Transverse colon (tissue), 4 donors: ENCODE measurements at regions not wholly inside any gene's neighbourhood (a gene's known extent, or its start where the extent isn't known, plus 50 kb on each side); places are given as distances from the start of the nearest gene placed in this dataset.

Experiments used
- DNase-seq: peaks from one replicate; pipeline ENCODE4 v3.0.0-alpha.2; 2019
- H3K27ac ChIP-seq, 4 donors: fragments of 200-600 bp; sonication (generic); 2 replicates each; pipeline ENCODE4 v1.5.1; 2016 to 2018; ENCODE audit warnings: inconsistent platforms in 4 of 4
- H3K27me3 ChIP-seq: fragments of 200-600 bp; sonication (generic); 2 replicates; pipeline ENCODE4 v1.5.1; 2017; ENCODE audit warnings: inconsistent platforms
- H3K36me3 ChIP-seq, 4 donors: fragments of 200-600 bp; sonication (generic); 2 replicates each; pipeline ENCODE4 v1.5.1; 2017 to 2019; ENCODE audit warnings: inconsistent platforms in 4 of 4
- H3K4me1 ChIP-seq, 4 donors: fragments of 200-600 bp; sonication (generic); 2 replicates each; pipeline ENCODE4 v1.5.1; 2017 to 2020; ENCODE audit warnings: inconsistent platforms in 4 of 4
- H3K4me3 ChIP-seq, 4 donors: fragments of 200-600 bp; sonication (generic); 1 replicate in 1 of 4; 2 replicates in 3 of 4; pipeline versions ENCODE4 v1.5.1 to v1.6.1; 2017 to 2019; ENCODE audit warnings: inconsistent platforms in 4 of 4
- H3K9me3 ChIP-seq, 2 donors: fragments of 200-600 bp; sonication (generic); 2 replicates each; pipeline ENCODE4 v1.5.1; 2017 to 2019; ENCODE audit warnings: inconsistent platforms in 2 of 2
- EP300 ChIP-seq: sonication (generic); formaldehyde crosslinking; IDR thresholded peaks from one replicate; pipeline ENCODE4 v1.6.1; 2017; ENCODE audit warnings: antibody characterized with exemption, low read depth
- POLR2A ChIP-seq: fragments of 450-650 bp; IDR thresholded peaks from one replicate; pipeline ENCODE4 v1.6.1; 2016; ENCODE audit warnings: antibody characterized with exemption, mild to moderate bottlenecking, moderate library complexity
- POLR2AphosphoS5 ChIP-seq, 3 donors: sonication (generic); formaldehyde crosslinking; IDR thresholded peaks; one replicate each; pipeline ENCODE4 v1.6.1; 2016; ENCODE audit warnings: antibody characterized with exemption in 3 of 3
- WGBS, 2 donors: methylation state at CpG; one replicate each; pipeline ENCODE4 v1.1.5; 2018; ENCODE audit warnings: low coverage in 1 of 2; 5-methylcytosine and 5-hydroxymethylcytosine counted together
- in situ Hi-C, 4 donors: fragments of 200-750 bp; cut with MboI; loops; one replicate each; pipeline versions ENCODE4 v1.15.0 to v1.15.1; 2017; ENCODE audit warnings: low sequenced_read_pairs in 3 of 4, low pct_ligation_motif_present in 1 of 4, low pct_unique_long_range_greater_than_20kb in 1 of 4
- intact Hi-C: fragments of 100-400 bp; cut with DNase I; formaldehyde crosslinking; loops from one replicate; pipeline ENCODE4 v1.15.1; 2023; ENCODE audit warnings: low total_unique reads
- TF ChIP-seq, protein P1 (sequence below), 5 experiments: fragments of 200-600 bp in 3 of 5; fragments of 450-650 bp in 2 of 5; sonication (generic) in 3 of 5; IDR thresholded peaks; 1 replicate in 2 of 5; 2 replicates in 3 of 5; pipeline ENCODE4 v1.5.1; 2016 to 2017; ENCODE audit warnings: antibody characterized with exemption in 5 of 5, inconsistent platforms in 3 of 5, mild to moderate bottlenecking in 2 of 5, moderate library complexity in 1 of 5

DNA sequence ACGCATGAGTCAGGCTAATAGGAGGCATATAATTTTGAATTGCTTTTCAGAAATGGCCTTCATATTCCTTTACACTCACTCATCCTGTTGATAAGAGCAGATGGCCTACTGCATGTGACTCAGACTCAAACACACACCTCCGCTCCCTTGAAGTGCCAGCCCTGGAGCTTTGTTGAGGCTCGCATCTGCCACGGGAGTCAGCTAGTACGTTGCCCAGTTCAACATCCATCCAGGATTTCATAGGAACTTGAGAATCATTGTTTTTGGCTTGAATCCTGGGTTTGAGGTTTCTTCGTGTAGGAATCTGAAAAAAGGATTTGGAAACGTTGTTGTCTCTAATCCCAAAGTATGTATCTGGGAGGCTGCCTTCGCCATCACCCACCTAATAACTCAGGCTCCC is 87.4 kb upstream of the JAG1 start:
- H3K27me3 ChIP-seq, result no peaks in the 10 kb centered on the region
- TF ChIP-seq POLR2AphosphoS5 (IDR thresholded peaks at IDR 0.05), result no peak
- WGBS, 2 donors, result 77 to 85% methylated on average over 8 of the region's 8 CpGs

DNA sequence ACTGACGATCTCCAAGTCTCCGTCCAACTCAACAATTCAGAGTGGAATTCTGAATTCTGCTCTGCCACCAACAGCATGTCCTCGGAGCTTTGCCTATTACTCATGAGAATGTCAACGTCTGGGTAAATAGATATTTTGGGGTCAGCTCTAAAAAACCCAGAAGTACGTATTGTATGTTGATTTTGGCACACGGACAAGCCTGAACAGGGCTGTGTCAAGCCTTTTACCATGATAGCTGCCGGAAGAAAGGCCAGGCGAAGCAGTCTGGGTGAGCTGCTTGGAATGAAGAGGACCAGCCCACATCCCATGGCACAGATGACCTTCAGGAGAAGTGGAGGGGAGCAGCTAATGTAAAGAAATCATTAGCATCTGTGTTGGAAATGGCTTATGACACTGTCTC is 88.0 kb upstream of the JAG1 start:
- in situ Hi-C loops, result no loop called here
- Histone ChIP-seq H3K4me1 (no peaks in the 10 kb centered on the region), H3K27me3 (no peaks in the 10 kb centered on the region), H3K9me3 (no peaks in the 10 kb centered on the region), H3K4me3 (no peak overlapping the region), H3K27ac (no peak overlapping the region), H3K36me3 (no peaks in the 10 kb centered on the region)
- TF ChIP-seq POLR2AphosphoS5 (IDR thresholded peaks at IDR 0.05) (no peak), EP300 (no peak), POLR2A (no peak)
- TF ChIP-seq, protein P1, sequence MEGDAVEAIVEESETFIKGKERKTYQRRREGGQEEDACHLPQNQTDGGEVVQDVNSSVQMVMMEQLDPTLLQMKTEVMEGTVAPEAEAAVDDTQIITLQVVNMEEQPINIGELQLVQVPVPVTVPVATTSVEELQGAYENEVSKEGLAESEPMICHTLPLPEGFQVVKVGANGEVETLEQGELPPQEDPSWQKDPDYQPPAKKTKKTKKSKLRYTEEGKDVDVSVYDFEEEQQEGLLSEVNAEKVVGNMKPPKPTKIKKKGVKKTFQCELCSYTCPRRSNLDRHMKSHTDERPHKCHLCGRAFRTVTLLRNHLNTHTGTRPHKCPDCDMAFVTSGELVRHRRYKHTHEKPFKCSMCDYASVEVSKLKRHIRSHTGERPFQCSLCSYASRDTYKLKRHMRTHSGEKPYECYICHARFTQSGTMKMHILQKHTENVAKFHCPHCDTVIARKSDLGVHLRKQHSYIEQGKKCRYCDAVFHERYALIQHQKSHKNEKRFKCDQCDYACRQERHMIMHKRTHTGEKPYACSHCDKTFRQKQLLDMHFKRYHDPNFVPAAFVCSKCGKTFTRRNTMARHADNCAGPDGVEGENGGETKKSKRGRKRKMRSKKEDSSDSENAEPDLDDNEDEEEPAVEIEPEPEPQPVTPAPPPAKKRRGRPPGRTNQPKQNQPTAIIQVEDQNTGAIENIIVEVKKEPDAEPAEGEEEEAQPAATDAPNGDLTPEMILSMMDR (IDR thresholded peaks at IDR 0.05), result no peak
- intact Hi-C loops, result loop anchor here (10.0 kb wide), 1 partner anchor 143 kb away; no protein-coding TSS in a partner anchor
- no peak for DNase-seq
- WGBS, 2 donors, result 80 to 86% methylated on average over 1 to 8 of the region's 8 CpGs

More for the DNA sequence above, 87.4 kb upstream of the JAG1 start:
- Histone ChIP-seq H3K4me1 (no peaks in the 10 kb centered on the region), H3K36me3 (no peaks in the 10 kb centered on the region), H3K9me3 (no peaks in the 10 kb centered on the region), H3K27ac (no peak overlapping the region), H3K4me3 (no peak overlapping the region)
- no peak for DNase-seq
- in situ Hi-C loops, result no loop called here
- intact Hi-C loops, result loop anchor here (10.0 kb wide), 1 partner anchor 144 kb away; no protein-coding TSS in a partner anchor

DNA sequence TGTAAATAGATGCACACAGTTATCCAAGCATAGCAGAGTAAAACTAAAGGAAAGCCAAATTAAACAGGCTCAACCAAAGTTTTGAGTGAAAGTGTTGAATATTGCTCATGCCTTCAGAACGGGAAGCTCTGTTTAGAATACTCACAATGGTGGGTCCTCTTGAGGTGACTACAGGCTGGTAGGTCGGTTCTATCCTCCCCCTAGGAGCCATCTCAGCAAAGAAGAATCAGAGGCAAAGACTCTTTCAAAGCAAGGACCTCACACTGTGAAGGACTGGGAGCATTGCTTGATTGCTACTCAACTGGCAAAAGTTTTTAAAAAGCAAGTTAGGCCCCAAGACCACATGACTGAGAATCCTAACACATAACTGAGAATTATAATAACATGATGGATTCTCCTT is 88.4 kb upstream of the JAG1 start:
- WGBS, 2 donors, result 56 to 72% methylated on average over 2 of the region's 2 CpGs

DNA sequence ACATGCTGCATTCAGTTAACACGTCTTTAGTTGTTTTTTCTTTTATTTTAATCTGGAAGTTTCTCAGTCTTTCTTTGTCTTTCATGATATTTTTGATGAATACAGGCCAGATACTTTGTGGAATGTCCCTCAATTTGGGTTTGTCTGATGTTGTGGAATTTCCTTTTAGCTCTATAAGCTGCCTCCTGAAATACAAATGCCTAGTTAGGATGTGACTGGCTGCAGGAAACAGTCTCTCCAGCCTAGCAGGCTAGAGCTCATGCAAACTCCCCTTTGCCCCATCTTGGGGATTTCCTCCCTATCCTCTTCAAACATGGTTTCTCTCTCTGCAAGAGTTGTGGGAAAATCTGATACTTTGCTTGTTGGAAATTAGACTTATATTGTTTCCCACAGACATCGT is 89.3 kb upstream of the JAG1 start:
- intact Hi-C loops, result loop anchor here (10.0 kb wide), 1 partner anchor 142 kb away; no protein-coding TSS in a partner anchor
- H3K27me3 ChIP-seq, result no peaks in the 10 kb centered on the region
- no peak for DNase-seq
- no peaks in the 10 kb centered on the region for H3K4me1 ChIP-seq
- in situ Hi-C loops, result no loop called here
- no peaks in the 10 kb centered on the region for H3K36me3 ChIP-seq
- no peaks in the 10 kb centered on the region for H3K9me3 ChIP-seq
- H3K4me3 ChIP-seq, result no peak overlapping the region
- 40 to 66% methylated on average over 1 to 2 of the region's 2 CpGs for WGBS, 2 donors
- TF ChIP-seq POLR2A, result no peak
- H3K27ac ChIP-seq, result no peak overlapping the region

More for the DNA sequence above, 88.4 kb upstream of the JAG1 start:
- no peaks in the 10 kb centered on the region for H3K9me3 ChIP-seq
- DNase-seq, result no peak
- H3K4me1 ChIP-seq, result no peaks in the 10 kb centered on the region
- H3K27me3 ChIP-seq, result no peaks in the 10 kb centered on the region
- no peaks in the 10 kb centered on the region for H3K36me3 ChIP-seq
- intact Hi-C loops (loop anchor here (10.0 kb wide), 1 partner anchor 143 kb away; no protein-coding TSS in a partner anchor), in situ Hi-C loops (no loop called here)
- no peak overlapping the region for H3K4me3 ChIP-seq
- no peak overlapping the region for H3K27ac ChIP-seq
- TF ChIP-seq EP300 (no peak), POLR2A (no peak), POLR2AphosphoS5 (IDR thresholded peaks at IDR 0.05) (no peak)
- TF ChIP-seq, protein P1 (IDR thresholded peaks at IDR 0.05), result no peak

DNA sequence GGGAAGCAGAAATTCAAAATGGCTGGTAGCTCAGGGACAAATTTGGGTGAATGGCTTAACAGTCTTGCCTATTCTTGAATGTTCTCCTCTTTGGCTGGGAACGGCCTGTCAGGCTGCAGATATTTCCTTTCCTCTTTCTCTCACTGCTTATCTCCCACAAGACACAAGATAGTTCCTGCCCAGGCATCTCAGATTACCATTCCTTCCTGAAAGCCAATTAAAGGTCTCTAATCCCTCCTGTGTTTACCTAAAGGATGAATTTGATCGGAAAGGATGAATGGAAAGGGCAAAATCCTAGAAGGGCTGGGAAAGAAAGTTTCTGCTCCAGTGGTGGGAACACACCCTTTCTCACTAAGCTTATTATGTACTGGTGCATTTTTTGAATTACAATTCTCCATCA is 95.9 kb upstream of the JAG1 start:
- 43 to 68% methylated on average over 2 of the region's 2 CpGs for WGBS, 2 donors
- no peaks in the 10 kb centered on the region for H3K9me3 ChIP-seq
- intact Hi-C loops, result loop anchor here (10.0 kb wide), 1 partner anchor 135 kb away; no protein-coding TSS in a partner anchor
- no peaks in the 10 kb centered on the region for H3K36me3 ChIP-seq
- DNase-seq, result no peak
- H3K4me1 ChIP-seq, result no peaks in the 10 kb centered on the region
- H3K27me3 ChIP-seq, result no peaks in the 10 kb centered on the region
- TF ChIP-seq, protein P1 (IDR thresholded peaks at IDR 0.05), result no peak
- TF ChIP-seq POLR2AphosphoS5 (IDR thresholded peaks at IDR 0.05) (no peak), POLR2A (no peak)
- in situ Hi-C loops, result no loop called here
- no peak overlapping the region for H3K27ac ChIP-seq
- H3K4me3 ChIP-seq, result no peak overlapping the region
